ENCODE measurements at regions not wholly inside any gene's neighbourhood (a gene's known extent, or its start where the extent isn't known, plus 50 kb on each side); places are given as distances from the start of the nearest gene placed in this dataset.

- dilution Hi-C loops (cut with MboI; ENCODE audit: extremely low pct_ligation_motif_present, low sequenced_read_pairs), result no loop called here
- Histone ChIP-seq H2AFZ (ENCODE audit: low read depth, low read length) (no peak overlapping the region), H3K9me3 (replicated peaks; ENCODE audit: control insufficient read depth, insufficient read depth, low read length) (no peaks in the 10 kb centered on the region), H3K9ac (replicated peaks; ENCODE audit: extremely low read depth, insufficient read depth, low read length) (no peak overlapping the region), H3K4me2 (ENCODE audit: insufficient read depth, low read length) (no peak overlapping the region), H3K79me2 (ENCODE audit: control insufficient read depth, insufficient read depth, low read length) (no peaks in the 10 kb centered on the region), H3K4me3 (replicated peaks in 1 of 3; ENCODE audit: insufficient read depth in 1 of 3, low read depth in 1 of 3, low read length in 3 of 3) (no peak overlapping the region), H3K9me1 (replicated peaks; ENCODE audit: control insufficient read depth, extremely low read depth, insufficient read depth, low read length) (no peaks in the 10 kb centered on the region), H3K27ac (ENCODE audit: insufficient read depth, low read depth, low read length) (no peak overlapping the region), H3K36me3 (ENCODE audit: control insufficient read depth in 2 of 2, extremely low read depth in 1 of 2, insufficient read depth in 2 of 2, low read length in 2 of 2) (no peaks in the 10 kb centered on the region), H4K20me1 (replicated peaks; ENCODE audit: control insufficient read depth, extremely low read depth, insufficient read depth, low read length) (peaks cover 2% of the 10 kb centered on the region), H3K4me1 (ENCODE audit: control insufficient read depth, extremely low read depth, insufficient read depth, low read length) (peaks cover 12% of the 10 kb centered on the region), H3K27me3 (ENCODE audit: control insufficient read depth in 2 of 2, insufficient read depth in 2 of 2, low read length in 2 of 2) (peaks cover 0 to 4% of the 10 kb centered on the region in 2 experiments)
- no peak for TF ChIP-seq POLR2A (IDR thresholded peaks at IDR 0.05; ENCODE audit: low read depth, low read length)
- TF ChIP-seq MYC (IDR thresholded peaks at IDR 0.05; ENCODE audit: low read depth, low read length), result no peak
- TF ChIP-seq CTCF (IDR thresholded peaks at IDR 0.05; ENCODE audit: extremely low read depth in 1 of 2, insufficient read depth in 1 of 2, low read depth in 1 of 2, low read length in 2 of 2), result no peak
- TF ChIP-seq, protein P1, sequence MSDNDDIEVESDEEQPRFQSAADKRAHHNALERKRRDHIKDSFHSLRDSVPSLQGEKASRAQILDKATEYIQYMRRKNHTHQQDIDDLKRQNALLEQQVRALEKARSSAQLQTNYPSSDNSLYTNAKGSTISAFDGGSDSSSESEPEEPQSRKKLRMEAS (IDR thresholded peaks at IDR 0.05; ENCODE audit: insufficient read depth, insufficient read length), result no peak
- TF ChIP-seq EZH2 (IDR thresholded peaks at IDR 0.05; ENCODE audit: borderline replicate concordance, low read depth, low read length, severe bottlenecking), result no peak
- TF ChIP-seq GATA2 (IDR thresholded peaks at IDR 0.05; ENCODE audit: insufficient read depth, insufficient read length, low read depth, low read length), result no peak
- TF ChIP-seq POLR2AphosphoS5 (IDR thresholded peaks at IDR 0.05; ENCODE audit: insufficient read depth, low read depth, low read length), result no peak
- DNase-seq (ENCODE audit: low read depth, low spot score) (no peak), FAIRE-seq (no peak)
- no TSS peak for BruUV-seq (replicated peaks)
- POLR2A ChIA-PET, result no interaction called here
- CTCF ChIA-PET, result no interaction called here
- intact Hi-C loops (cut with micrococcal nuclease), result no loop called here
These were observed 50.3 kb upstream of the GADD45G start for GRCh38 chr9:89554307-89555035.

Measured in endothelial cell of umbilical vein (primary cell).